GM12865 (cell line): ENCODE measurements at regions not wholly inside any gene's neighbourhood (a gene's known extent, or its start where the extent isn't known, plus 50 kb on each side); places are given as distances from the start of the nearest gene placed in this dataset.

Experiments used
- DNase-seq: peaks from one replicate; pipeline ENCODE4 v3.0.0; 2010; ENCODE audit warnings: low read depth
- H3K4me3 ChIP-seq: 2 replicates; pipeline ENCODE4 v1.5.1; 2011; ENCODE audit warnings: mild to moderate bottlenecking, low read depth, low read length, control low read depth
- CTCF ChIP-seq: IDR thresholded peaks from 2 replicates; pipeline ENCODE4 v1.5.1; 2011; ENCODE audit warnings: low read length, control low read depth, low read depth, inconsistent platforms; ENCODE audit not compliant: insufficient read depth; ENCODE audit errors: missing control alignments

GRCh38 chr15:61613138-61613537 is 384.0 kb upstream of the RORA start:
- DNase-seq = no peak
- no peak for TF ChIP-seq CTCF
- no peak overlapping the region for H3K4me3 ChIP-seq

- no peak for DNase-seq
- no peak overlapping the region for H3K4me3 ChIP-seq
- TF ChIP-seq CTCF = no peak
These were observed 383.0 kb upstream of the RORA start for GRCh38 chr15:61612111-61612510.

- no peak overlapping the region for H3K4me3 ChIP-seq
- DNase-seq = no peak
- TF ChIP-seq CTCF = no peak
These were observed 376.2 kb upstream of the RORA start for GRCh38 chr15:61605343-61605742.

GRCh38 chr15:61598655-61599054 is 369.6 kb upstream of the RORA start:
- no peak for DNase-seq
- no peak for TF ChIP-seq CTCF
- no peak overlapping the region for H3K4me3 ChIP-seq

- DNase-seq = no peak
- no peak overlapping the region for H3K4me3 ChIP-seq
- no peak for TF ChIP-seq CTCF
These were observed 355.3 kb upstream of the RORA start for GRCh38 chr15:61584410-61584809.

GRCh38 chr15:61582092-61582491 is 353.0 kb upstream of the RORA start:
- no peak for DNase-seq
- no peak overlapping the region for H3K4me3 ChIP-seq
- TF ChIP-seq CTCF = no peak

- TF ChIP-seq CTCF = no peak
- H3K4me3 ChIP-seq = no peak overlapping the region
- no peak for DNase-seq
These were observed 346.5 kb upstream of the RORA start for GRCh38 chr15:61575597-61575996.
